OCI-LY1 (cell line): ENCODE measurements at regions not wholly inside any gene's neighbourhood (a gene's known extent, or its start where the extent isn't known, plus 50 kb on each side); places are given as distances from the start of the nearest gene placed in this dataset.

Source experiments
- H2AFZ ChIP-seq: fragments of 200-600 bp; sonication (generic), shearing (Covaris generic); 2 replicates; pipeline ENCODE4 v1.6.0; 2014; ENCODE audit warnings: antibody characterized with exemption, mild to moderate bottlenecking, low read length
- H3F3A ChIP-seq: fragments of 200-600 bp; sonication (generic), shearing (Covaris generic); 2 replicates; pipeline ENCODE4 v1.6.0; 2014; ENCODE audit warnings: mild to moderate bottlenecking, antibody characterized with exemption, low read length, moderate library complexity; ENCODE audit not compliant: insufficient read depth
- H3K27ac ChIP-seq: fragments of 200-600 bp; sonication (generic); 2 replicates; pipeline ENCODE4 v1.5.1; 2014; ENCODE audit warnings: low read length, mixed run types, mild to moderate bottlenecking, low read depth; ENCODE audit not compliant: poor library complexity, severe bottlenecking
- H3K27me3 ChIP-seq: fragments of 200-600 bp; sonication (generic); 2 replicates; pipeline ENCODE4 v1.6.0; 2014; ENCODE audit warnings: antibody characterized with exemption, mild to moderate bottlenecking, low read length, moderate library complexity; ENCODE audit not compliant: insufficient read depth
- H3K36me3 ChIP-seq: fragments of 200-600 bp; sonication (generic); 2 replicates; pipeline ENCODE4 v1.6.1; 2014; ENCODE audit warnings: mild to moderate bottlenecking, antibody characterized with exemption, low read length, moderate library complexity, mixed read lengths; ENCODE audit not compliant: insufficient read depth
- H3K4me1 ChIP-seq: fragments of 200-600 bp; sonication (generic); 2 replicates; pipeline ENCODE4 v1.5.1; 2014; ENCODE audit warnings: mild to moderate bottlenecking, low read length, moderate library complexity; ENCODE audit not compliant: insufficient read depth, severe bottlenecking
- H3K4me2 ChIP-seq: fragments of 200-600 bp; sonication (generic), shearing (Covaris generic); 2 replicates; pipeline ENCODE4 v1.6.1; 2014; ENCODE audit warnings: low read length
- H3K4me3 ChIP-seq: fragments of 200-600 bp; sonication (generic); 2 replicates; pipeline ENCODE4 v1.5.1; 2014; ENCODE audit warnings: low read length, low read depth, mild to moderate bottlenecking, mixed read lengths; ENCODE audit not compliant: poor library complexity, severe bottlenecking
- H3K79me2 ChIP-seq: fragments of 200-600 bp; shearing (Covaris generic); 2 replicates; pipeline ENCODE4 v1.6.1; 2016; ENCODE audit warnings: mixed run types, low read length, mixed read lengths; ENCODE audit not compliant: insufficient read depth
- H3K9ac ChIP-seq: fragments of 200-600 bp; sonication (generic), shearing (Covaris generic); 2 replicates; pipeline ENCODE4 v1.6.1; 2014; ENCODE audit warnings: mild to moderate bottlenecking, low read length, mixed read lengths
- H3K9me2 ChIP-seq: fragments of 200-600 bp; sonication (generic), shearing (Covaris generic); 2 replicates; pipeline ENCODE4 v1.6.1; 2014; ENCODE audit warnings: low read depth, mild to moderate bottlenecking, low read length, mixed read lengths
- H3K9me3 ChIP-seq: fragments of 200-600 bp; shearing (Covaris generic); 2 replicates; pipeline ENCODE4 v1.6.1; 2014; ENCODE audit warnings: low read length, mixed read lengths
- H4K20me1 ChIP-seq: fragments of 200-600 bp; sonication (generic), shearing (Covaris generic); 2 replicates; pipeline ENCODE4 v1.6.0; 2016; ENCODE audit warnings: mild to moderate bottlenecking, low read length; ENCODE audit not compliant: insufficient read depth
- CTCF ChIP-seq: fragments of 200-600 bp; sonication (generic), shearing (Covaris generic); IDR thresholded peaks from 2 replicates; pipeline ENCODE4 v1.5.1; 2017; ENCODE audit warnings: mild to moderate bottlenecking, antibody characterized with exemption, low read length, moderate library complexity, mixed read lengths
- EZH2 ChIP-seq: fragments of 200-600 bp; sonication (generic), shearing (Covaris generic); IDR thresholded peaks from 2 replicates; pipeline ENCODE4 v1.8.0; 2017; ENCODE audit warnings: borderline replicate concordance, mixed run types, mild to moderate bottlenecking, antibody characterized with exemption, low read length, moderate library complexity, mixed read lengths

- TF ChIP-seq CTCF (no peak), EZH2 (no peak)
- H3K9me3 ChIP-seq: no peaks in the 10 kb centered on the region
- no peaks in the 10 kb centered on the region for H3K27me3 ChIP-seq
- no peaks in the 10 kb centered on the region for H3K79me2 ChIP-seq
- H3K36me3 ChIP-seq: no peaks in the 10 kb centered on the region
- no peak overlapping the region for H3K4me3 ChIP-seq
- no peak overlapping the region for H3K9ac ChIP-seq
- H3K4me2 ChIP-seq: no peak overlapping the region
- H3K27ac ChIP-seq: no peak overlapping the region
- no peak overlapping the region for H2AFZ ChIP-seq
- no peaks in the 10 kb centered on the region for H4K20me1 ChIP-seq
- H3F3A ChIP-seq: no peaks in the 10 kb centered on the region
- no peaks in the 10 kb centered on the region for H3K9me2 ChIP-seq
- H3K4me1 ChIP-seq: no peaks in the 10 kb centered on the region
Observed at GRCh38 chr9:115862021-115862420, 291.6 kb upstream of the PAPPA start.

GRCh38 chr9:115864581-115864980, 289.0 kb upstream of the PAPPA start:
- Histone ChIP-seq H3K36me3 (no peaks in the 10 kb centered on the region), H3K9me2 (no peaks in the 10 kb centered on the region), H3K79me2 (no peaks in the 10 kb centered on the region), H2AFZ (no peak overlapping the region), H3F3A (no peaks in the 10 kb centered on the region), H3K9me3 (no peaks in the 10 kb centered on the region), H3K27ac (no peak overlapping the region), H3K4me3 (no peak overlapping the region), H3K9ac (no peak overlapping the region), H3K4me1 (no peaks in the 10 kb centered on the region), H3K27me3 (no peaks in the 10 kb centered on the region), H4K20me1 (no peaks in the 10 kb centered on the region), H3K4me2 (no peak overlapping the region)
- TF ChIP-seq CTCF (no peak), EZH2 (no peak)

- no peaks in the 10 kb centered on the region for H3F3A ChIP-seq
- no peaks in the 10 kb centered on the region for H3K4me1 ChIP-seq
- H3K4me2 ChIP-seq: no peak overlapping the region
- H3K9me3 ChIP-seq: no peaks in the 10 kb centered on the region
- H3K27me3 ChIP-seq: no peaks in the 10 kb centered on the region
- H3K9me2 ChIP-seq: no peaks in the 10 kb centered on the region
- no peak overlapping the region for H2AFZ ChIP-seq
- H3K9ac ChIP-seq: no peak overlapping the region
- H3K79me2 ChIP-seq: no peaks in the 10 kb centered on the region
- H3K36me3 ChIP-seq: no peaks in the 10 kb centered on the region
- no peak overlapping the region for H3K27ac ChIP-seq
- no peaks in the 10 kb centered on the region for H4K20me1 ChIP-seq
- TF ChIP-seq CTCF (no peak), EZH2 (no peak)
- no peak overlapping the region for H3K4me3 ChIP-seq
Observed at GRCh38 chr9:115867326-115867725, 286.3 kb upstream of the PAPPA start.
